K562 (cell line): ENCODE measurements at regions not wholly inside any gene's neighbourhood (a gene's known extent, or its start where the extent isn't known, plus 50 kb on each side); places are given as distances from the start of the nearest gene placed in this dataset.

Source experiments
- BCOR ChIP-seq: fragments of 450-650 bp; IDR thresholded peaks from 2 replicates; pipeline ENCODE4 v1.6.1; 2016
- FOXJ2 ChIP-seq: fragments of 200-800 bp; sonication (Bioruptor generic); IDR thresholded peaks from 2 replicates; pipeline ENCODE4 v1.6.1; 2016; ENCODE audit warnings: missing genetic modification characterization, missing compliant biosample characterization
- MCM5 ChIP-seq: fragments of 450-650 bp; IDR thresholded peaks from 2 replicates; pipeline ENCODE4 v1.6.1; 2016; ENCODE audit warnings: low read depth
- MED1 ChIP-seq: sonication (generic); formaldehyde crosslinking; IDR thresholded peaks from 2 replicates; pipeline ENCODE4 v1.8.1; 2023; ENCODE audit warnings: missing genetic modification reagents, borderline replicate concordance
- MTA3 ChIP-seq: fragments of 450-650 bp; formaldehyde crosslinking; IDR thresholded peaks from 2 replicates; pipeline ENCODE4 v1.6.1; 2017; ENCODE audit warnings: mild to moderate bottlenecking, borderline replicate concordance
- SMARCA4 ChIP-seq: fragments of 450-650 bp; IDR thresholded peaks from 2 replicates; pipeline ENCODE4 v1.6.1; 2016
- TFAM ChIP-seq: fragments of 250-450 bp; sonication (Bioruptor Pico); conservative IDR thresholded peaks from 2 replicates; pipeline ENCODE4 v1.5.0; 2021; ENCODE audit warnings: mild to moderate bottlenecking, moderate library complexity
- TF ChIP-seq, protein P1 (sequence below): fragments of 200-600 bp; sonication (generic); IDR thresholded peaks from one replicate; pipeline ENCODE4 v1.6.1; 2012; ENCODE audit warnings: mild to moderate bottlenecking, low read depth, low read length, inconsistent platforms
- TF ChIP-seq, protein P2 (sequence below): fragments of 250-450 bp; sonication (Bioruptor Pico); IDR thresholded peaks from 2 replicates; pipeline ENCODE4 v1.4.0; 2020
- TF ChIP-seq, protein P3 (sequence below), 3 experiments: IDR thresholded peaks in 2 of 3; conservative IDR thresholded peaks in 1 of 3; 2 replicates each; pipeline ENCODE4 v1.5.1; 2011 to 2012; ENCODE audit warnings: low read length in 3 of 3, mild to moderate bottlenecking in 3 of 3, control low read depth in 2 of 3, improper control_type of control experiment in 1 of 3, inconsistent platforms in 1 of 3, low read depth in 1 of 3, mixed read lengths in 1 of 3, moderate library complexity in 1 of 3; ENCODE audit not compliant: insufficient read depth in 2 of 3

DNA sequence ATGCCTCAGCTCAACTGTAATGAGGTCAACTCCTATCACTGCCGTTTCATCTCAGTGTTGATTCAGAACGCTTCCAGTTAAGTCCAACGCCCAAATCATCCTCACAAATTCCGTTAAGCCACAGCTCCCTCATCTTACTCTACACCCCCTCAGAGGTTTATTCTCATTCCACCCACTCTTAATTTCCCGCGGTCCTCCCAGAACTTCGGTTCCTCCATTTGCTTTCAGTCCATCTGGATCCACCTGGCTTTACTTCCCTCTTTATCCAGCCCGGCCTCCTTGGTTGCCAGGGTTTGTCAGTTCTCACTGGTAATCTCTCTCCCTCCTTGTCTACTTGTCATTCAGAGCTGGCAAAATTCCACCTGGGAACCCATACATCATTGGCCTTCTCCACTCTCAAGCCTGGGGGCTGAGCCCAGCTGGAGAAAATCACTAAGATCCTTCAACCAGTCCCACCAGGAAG, 51.3 kb upstream of the RUNX1 start (continued):
- TF ChIP-seq, protein P1, sequence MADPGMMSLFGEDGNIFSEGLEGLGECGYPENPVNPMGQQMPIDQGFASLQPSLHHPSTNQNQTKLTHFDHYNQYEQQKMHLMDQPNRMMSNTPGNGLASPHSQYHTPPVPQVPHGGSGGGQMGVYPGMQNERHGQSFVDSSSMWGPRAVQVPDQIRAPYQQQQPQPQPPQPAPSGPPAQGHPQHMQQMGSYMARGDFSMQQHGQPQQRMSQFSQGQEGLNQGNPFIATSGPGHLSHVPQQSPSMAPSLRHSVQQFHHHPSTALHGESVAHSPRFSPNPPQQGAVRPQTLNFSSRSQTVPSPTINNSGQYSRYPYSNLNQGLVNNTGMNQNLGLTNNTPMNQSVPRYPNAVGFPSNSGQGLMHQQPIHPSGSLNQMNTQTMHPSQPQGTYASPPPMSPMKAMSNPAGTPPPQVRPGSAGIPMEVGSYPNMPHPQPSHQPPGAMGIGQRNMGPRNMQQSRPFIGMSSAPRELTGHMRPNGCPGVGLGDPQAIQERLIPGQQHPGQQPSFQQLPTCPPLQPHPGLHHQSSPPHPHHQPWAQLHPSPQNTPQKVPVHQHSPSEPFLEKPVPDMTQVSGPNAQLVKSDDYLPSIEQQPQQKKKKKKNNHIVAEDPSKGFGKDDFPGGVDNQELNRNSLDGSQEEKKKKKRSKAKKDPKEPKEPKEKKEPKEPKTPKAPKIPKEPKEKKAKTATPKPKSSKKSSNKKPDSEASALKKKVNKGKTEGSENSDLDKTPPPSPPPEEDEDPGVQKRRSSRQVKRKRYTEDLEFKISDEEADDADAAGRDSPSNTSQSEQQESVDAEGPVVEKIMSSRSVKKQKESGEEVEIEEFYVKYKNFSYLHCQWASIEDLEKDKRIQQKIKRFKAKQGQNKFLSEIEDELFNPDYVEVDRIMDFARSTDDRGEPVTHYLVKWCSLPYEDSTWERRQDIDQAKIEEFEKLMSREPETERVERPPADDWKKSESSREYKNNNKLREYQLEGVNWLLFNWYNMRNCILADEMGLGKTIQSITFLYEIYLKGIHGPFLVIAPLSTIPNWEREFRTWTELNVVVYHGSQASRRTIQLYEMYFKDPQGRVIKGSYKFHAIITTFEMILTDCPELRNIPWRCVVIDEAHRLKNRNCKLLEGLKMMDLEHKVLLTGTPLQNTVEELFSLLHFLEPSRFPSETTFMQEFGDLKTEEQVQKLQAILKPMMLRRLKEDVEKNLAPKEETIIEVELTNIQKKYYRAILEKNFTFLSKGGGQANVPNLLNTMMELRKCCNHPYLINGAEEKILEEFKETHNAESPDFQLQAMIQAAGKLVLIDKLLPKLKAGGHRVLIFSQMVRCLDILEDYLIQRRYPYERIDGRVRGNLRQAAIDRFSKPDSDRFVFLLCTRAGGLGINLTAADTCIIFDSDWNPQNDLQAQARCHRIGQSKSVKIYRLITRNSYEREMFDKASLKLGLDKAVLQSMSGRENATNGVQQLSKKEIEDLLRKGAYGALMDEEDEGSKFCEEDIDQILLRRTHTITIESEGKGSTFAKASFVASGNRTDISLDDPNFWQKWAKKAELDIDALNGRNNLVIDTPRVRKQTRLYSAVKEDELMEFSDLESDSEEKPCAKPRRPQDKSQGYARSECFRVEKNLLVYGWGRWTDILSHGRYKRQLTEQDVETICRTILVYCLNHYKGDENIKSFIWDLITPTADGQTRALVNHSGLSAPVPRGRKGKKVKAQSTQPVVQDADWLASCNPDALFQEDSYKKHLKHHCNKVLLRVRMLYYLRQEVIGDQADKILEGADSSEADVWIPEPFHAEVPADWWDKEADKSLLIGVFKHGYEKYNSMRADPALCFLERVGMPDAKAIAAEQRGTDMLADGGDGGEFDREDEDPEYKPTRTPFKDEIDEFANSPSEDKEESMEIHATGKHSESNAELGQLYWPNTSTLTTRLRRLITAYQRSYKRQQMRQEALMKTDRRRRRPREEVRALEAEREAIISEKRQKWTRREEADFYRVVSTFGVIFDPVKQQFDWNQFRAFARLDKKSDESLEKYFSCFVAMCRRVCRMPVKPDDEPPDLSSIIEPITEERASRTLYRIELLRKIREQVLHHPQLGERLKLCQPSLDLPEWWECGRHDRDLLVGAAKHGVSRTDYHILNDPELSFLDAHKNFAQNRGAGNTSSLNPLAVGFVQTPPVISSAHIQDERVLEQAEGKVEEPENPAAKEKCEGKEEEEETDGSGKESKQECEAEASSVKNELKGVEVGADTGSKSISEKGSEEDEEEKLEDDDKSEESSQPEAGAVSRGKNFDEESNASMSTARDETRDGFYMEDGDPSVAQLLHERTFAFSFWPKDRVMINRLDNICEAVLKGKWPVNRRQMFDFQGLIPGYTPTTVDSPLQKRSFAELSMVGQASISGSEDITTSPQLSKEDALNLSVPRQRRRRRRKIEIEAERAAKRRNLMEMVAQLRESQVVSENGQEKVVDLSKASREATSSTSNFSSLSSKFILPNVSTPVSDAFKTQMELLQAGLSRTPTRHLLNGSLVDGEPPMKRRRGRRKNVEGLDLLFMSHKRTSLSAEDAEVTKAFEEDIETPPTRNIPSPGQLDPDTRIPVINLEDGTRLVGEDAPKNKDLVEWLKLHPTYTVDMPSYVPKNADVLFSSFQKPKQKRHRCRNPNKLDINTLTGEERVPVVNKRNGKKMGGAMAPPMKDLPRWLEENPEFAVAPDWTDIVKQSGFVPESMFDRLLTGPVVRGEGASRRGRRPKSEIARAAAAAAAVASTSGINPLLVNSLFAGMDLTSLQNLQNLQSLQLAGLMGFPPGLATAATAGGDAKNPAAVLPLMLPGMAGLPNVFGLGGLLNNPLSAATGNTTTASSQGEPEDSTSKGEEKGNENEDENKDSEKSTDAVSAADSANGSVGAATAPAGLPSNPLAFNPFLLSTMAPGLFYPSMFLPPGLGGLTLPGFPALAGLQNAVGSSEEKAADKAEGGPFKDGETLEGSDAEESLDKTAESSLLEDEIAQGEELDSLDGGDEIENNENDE, result no peak
- TF ChIP-seq, protein P2, sequence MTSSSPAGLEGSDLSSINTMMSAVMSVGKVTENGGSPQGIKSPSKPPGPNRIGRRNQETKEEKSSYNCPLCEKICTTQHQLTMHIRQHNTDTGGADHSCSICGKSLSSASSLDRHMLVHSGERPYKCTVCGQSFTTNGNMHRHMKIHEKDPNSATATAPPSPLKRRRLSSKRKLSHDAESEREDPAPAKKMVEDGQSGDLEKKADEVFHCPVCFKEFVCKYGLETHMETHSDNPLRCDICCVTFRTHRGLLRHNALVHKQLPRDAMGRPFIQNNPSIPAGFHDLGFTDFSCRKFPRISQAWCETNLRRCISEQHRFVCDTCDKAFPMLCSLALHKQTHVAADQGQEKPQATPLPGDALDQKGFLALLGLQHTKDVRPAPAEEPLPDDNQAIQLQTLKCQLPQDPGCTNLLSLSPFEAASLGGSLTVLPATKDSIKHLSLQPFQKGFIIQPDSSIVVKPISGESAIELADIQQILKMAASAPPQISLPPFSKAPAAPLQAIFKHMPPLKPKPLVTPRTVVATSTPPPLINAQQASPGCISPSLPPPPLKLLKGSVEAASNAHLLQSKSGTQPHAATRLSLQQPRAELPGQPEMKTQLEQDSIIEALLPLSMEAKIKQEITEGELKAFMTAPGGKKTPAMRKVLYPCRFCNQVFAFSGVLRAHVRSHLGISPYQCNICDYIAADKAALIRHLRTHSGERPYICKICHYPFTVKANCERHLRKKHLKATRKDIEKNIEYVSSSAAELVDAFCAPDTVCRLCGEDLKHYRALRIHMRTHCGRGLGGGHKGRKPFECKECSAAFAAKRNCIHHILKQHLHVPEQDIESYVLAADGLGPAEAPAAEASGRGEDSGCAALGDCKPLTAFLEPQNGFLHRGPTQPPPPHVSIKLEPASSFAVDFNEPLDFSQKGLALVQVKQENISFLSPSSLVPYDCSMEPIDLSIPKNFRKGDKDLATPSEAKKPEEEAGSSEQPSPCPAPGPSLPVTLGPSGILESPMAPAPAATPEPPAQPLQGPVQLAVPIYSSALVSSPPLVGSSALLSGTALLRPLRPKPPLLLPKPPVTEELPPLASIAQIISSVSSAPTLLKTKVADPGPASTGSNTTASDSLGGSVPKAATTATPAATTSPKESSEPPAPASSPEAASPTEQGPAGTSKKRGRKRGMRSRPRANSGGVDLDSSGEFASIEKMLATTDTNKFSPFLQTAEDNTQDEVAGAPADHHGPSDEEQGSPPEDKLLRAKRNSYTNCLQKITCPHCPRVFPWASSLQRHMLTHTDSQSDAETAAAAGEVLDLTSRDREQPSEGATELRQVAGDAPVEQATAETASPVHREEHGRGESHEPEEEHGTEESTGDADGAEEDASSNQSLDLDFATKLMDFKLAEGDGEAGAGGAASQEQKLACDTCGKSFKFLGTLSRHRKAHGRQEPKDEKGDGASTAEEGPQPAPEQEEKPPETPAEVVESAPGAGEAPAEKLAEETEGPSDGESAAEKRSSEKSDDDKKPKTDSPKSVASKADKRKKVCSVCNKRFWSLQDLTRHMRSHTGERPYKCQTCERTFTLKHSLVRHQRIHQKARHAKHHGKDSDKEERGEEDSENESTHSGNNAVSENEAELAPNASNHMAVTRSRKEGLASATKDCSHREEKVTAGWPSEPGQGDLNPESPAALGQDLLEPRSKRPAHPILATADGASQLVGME (CRISPR knock-in tag), result peak; percentile 76; the same call in 1 of the 2 replicates
- TF ChIP-seq FOXJ2 (tag) (no peak), BCOR (no peak), MTA3 (no peak), MCM5 (no peak), TFAM (CRISPR knock-in tag) (no peak), SMARCA4 (peak; percentile 16; the same call in 1 of the 2 replicates), MED1 (CRISPR knock-in tag) (no peak)
- TF ChIP-seq, protein P3, sequence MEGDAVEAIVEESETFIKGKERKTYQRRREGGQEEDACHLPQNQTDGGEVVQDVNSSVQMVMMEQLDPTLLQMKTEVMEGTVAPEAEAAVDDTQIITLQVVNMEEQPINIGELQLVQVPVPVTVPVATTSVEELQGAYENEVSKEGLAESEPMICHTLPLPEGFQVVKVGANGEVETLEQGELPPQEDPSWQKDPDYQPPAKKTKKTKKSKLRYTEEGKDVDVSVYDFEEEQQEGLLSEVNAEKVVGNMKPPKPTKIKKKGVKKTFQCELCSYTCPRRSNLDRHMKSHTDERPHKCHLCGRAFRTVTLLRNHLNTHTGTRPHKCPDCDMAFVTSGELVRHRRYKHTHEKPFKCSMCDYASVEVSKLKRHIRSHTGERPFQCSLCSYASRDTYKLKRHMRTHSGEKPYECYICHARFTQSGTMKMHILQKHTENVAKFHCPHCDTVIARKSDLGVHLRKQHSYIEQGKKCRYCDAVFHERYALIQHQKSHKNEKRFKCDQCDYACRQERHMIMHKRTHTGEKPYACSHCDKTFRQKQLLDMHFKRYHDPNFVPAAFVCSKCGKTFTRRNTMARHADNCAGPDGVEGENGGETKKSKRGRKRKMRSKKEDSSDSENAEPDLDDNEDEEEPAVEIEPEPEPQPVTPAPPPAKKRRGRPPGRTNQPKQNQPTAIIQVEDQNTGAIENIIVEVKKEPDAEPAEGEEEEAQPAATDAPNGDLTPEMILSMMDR (IDR thresholded peaks at IDR 0.05 in 2 of 3, conservative IDR thresholded peaks at IDR 0.05 in 1 of 3; ENCODE audit: insufficient read depth in 2 of 3, low read depth in 1 of 3, low read length in 3 of 3), result no peak
